NCI-H187 (cell line): ENCODE measurements at regions not wholly inside any gene's neighbourhood (a gene's known extent, or its start where the extent isn't known, plus 50 kb on each side); places are given as distances from the start of the nearest gene placed in this dataset.
"Not testable (repeated sequence)": the region's sequence is repeated elsewhere in the genome, so short reads cannot be mapped to it uniquely, and the experiment has no call there.

Source experiments
- DNase-seq, 2 experiments: peaks; one replicate each; lab custom pipeline; 2025; lab: John Stamatoyannopoulos, UW

GRCh38 chr18:29871246-29871645 lies 1171.3 kb downstream of the DSC3 start:
- DNase-seq, result no peak

DNA sequence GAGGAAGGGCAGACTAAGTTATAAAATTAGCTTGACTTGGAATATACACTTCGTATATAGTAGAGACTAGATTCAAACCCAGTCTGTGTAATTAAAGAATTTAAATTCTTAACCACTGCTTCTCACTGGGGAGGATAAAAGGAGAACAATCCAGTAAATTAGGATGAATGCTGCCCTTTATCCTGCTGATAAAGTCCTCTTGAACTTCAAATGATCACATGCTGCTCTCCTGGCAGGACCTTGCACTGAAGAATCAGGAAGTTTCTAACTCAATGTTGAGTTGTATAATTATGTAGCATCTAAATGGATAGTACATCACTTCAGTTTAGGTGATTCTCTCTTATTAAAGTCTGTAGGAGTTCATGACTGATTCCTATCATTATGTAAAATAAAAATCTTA lies 1179.7 kb downstream of the DSC3 start:
- DNase-seq, result no peak

- no peak for DNase-seq
Observed at GRCh38 chr18:29855637-29856036, 1186.9 kb downstream of the DSC3 start.

- no peak for DNase-seq
Observed at GRCh38 chr18:29853126-29853525, 1189.4 kb downstream of the DSC3 start.

DNA sequence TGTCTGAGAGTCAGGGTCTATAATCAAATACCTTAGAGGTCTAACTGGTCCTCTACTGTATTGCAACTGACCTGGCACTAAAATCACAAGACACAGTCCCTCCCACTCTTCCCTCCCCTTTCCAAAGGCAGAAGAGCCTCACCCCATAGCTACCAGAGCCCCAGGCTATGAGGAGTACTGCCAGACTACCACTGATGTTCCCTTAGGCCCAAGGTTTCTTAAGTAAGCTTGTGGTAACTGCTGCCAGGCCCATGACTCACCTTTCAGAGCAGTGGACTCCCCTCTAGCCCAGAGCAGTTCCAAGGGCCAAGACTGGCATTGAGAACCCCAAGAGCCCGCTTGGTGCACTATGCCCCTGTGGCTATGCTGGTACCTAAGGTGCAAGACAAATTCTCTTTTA lies 1193.4 kb downstream of the DSC3 start:
- no peak for DNase-seq

GRCh38 chr18:29841631-29842030 lies 1200.9 kb downstream of the DSC3 start:
- no peak for DNase-seq

DNA sequence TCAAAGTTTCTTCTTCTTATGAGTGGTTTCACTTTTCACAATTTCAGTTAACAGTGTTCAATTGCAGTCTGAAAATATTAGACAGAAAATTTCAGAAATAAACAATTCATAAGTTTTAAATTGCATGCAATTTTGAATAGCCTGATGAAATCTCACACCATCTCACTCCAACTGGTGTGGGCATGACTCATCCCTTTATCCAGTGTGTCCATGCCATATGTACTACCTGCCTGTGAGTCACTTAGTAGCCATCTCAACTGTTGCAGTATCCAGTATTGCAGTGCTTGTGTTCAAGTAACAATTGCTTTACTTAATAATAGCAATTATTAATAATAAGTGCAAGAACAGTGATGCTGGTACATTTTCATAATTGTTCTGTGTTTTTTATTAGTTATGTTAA lies 1202.5 kb downstream of the DSC3 start:
- no peak for DNase-seq

GRCh38 chr18:29838961-29839360 lies 1203.6 kb downstream of the DSC3 start:
- not testable (repeated sequence) for DNase-seq

DNA sequence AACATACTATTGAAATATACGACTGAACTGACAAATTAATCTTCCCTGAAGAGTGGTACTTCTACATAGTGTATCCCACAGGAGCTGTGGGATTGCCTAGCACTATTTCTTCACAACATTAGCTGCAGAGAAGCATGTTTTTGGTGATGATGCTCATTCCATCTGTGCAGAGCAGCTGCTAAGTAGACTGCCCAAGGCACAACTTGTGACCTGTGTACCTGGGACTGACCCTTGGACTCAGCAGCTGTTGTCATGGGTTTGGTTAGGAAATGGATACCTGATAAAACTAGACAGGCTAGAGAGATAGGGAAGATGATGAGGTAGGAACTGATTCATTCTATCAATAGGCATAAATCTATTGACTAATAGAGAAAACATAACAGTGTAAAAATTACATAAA lies 1204.0 kb downstream of the DSC3 start:
- DNase-seq, result no peak

GRCh38 chr18:29823671-29824070 lies 1218.9 kb downstream of the DSC3 start:
- no peak for DNase-seq

- no peak for DNase-seq
Observed at GRCh38 chr18:29821544-29821943, 1221.0 kb downstream of the DSC3 start.

- DNase-seq, result no peak
Observed at GRCh38 chr18:29811519-29811918, 1231.0 kb downstream of the DSC3 start.

- no peak for DNase-seq
Observed at GRCh38 chr18:29780816-29781215, 1261.7 kb downstream of the DSC3 start.

- DNase-seq, result no peak
Observed at GRCh38 chr18:29779096-29779495, 1263.4 kb downstream of the DSC3 start.

GRCh38 chr18:29753379-29753778 lies 1289.2 kb downstream of the DSC3 start:
- DNase-seq, result no peak

DNA sequence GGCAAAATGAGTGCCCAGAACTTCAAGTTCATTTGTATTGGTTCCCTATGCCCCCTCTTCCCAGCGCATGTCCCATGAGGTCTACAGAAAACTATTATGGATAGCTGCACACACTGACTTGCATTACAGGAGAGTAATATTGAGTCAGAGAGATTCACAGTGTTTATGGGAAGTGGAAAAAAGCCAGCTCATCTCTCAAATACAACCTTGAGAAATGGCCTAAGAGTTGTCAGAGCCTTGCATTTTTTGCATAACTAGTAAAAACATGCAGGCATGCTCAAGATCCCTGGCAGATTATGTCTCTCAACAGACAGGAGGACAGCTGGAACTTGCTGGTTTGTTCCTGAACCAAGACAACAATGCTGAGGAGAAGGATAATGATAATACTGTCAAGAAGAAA lies 1292.8 kb downstream of the DSC3 start:
- DNase-seq, result no peak

DNA sequence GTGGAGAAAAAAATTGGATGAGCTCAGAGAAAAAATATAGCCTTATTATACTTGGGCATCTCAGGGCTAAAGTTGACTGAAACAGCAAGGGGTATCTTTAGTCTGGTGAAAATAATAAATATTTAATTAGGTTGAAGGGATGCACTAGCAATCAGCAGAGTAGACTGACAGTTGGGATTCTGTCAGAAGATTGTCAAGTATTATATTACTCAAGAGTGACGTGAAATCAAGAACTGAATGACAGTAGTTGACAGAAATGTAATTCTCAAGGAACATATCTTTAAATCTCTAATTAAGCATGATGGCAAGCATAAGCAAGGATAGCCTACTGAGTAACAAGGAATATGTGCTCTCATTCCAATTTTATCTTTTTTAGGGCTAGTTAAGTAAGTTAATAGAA lies 1301.1 kb downstream of the DSC3 start:
- no peak for DNase-seq

- no peak for DNase-seq
Observed at GRCh38 chr18:29737620-29738019, 1304.9 kb downstream of the DSC3 start.

DNA sequence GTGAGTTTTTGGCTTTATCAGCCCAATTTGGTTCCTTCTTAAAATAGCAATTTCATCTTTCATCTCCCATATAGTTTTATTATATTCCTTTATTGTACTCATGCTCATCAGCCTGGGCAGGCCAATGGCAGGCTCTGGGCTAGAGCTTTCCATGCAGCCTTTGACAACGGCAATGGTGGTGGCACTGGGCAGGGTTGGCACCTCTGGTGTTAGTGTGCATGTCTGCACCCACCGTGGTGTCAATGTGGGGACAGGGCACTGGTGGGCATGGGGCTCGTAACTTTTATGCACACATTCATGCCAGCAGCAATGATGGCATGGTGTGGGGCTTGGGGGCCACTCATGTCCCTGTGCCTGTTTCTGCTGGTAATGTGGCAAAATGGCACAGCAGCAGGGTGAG lies 1305.4 kb downstream of the DSC3 start:
- DNase-seq, result no peak

DNA sequence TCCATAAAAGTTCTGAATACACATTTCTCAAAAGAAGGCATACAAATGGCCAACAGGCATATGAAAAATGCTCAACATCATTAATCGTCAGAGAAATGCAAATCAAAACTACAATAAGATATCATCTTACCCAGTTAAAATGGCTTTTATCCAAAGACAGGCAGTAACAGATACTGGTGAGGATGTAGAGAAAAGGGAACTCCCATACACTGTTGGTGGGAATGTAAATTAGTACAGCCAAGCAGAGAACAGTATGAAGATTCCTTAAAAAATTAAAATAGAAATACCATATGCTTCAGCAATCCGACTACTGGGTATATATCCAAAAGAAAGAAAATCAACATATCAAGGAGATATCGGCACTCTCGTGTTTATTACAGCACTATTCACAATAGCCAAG lies 1312.5 kb downstream of the DSC3 start:
- no peak for DNase-seq

GRCh38 chr18:29726646-29727045 lies 1315.9 kb downstream of the DSC3 start:
- no peak for DNase-seq

DNA sequence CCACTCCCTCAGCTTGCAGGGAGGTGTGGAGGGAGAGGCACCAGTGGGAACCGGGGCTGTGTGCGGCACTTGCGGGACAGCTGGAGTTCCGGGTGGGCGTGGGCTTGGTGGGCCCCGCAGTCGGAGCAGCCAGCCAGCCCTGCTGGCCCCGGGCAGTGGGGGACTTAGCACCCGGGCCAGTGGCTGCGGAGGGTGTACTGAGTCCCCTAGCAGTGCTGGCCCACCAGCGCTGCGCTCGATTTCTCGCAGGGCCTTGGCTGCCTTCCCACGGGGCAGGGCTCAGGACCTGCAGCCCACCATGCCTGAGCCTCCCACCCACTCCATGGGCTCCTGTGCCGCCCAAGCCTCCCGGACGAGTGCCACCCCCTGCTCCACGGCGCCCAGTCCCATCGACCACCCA lies 1319.1 kb downstream of the DSC3 start:
- DNase-seq, result not testable (repeated sequence)

- DNase-seq, result not testable (repeated sequence)
Observed at GRCh38 chr18:29715960-29716359, 1326.6 kb downstream of the DSC3 start.

DNA sequence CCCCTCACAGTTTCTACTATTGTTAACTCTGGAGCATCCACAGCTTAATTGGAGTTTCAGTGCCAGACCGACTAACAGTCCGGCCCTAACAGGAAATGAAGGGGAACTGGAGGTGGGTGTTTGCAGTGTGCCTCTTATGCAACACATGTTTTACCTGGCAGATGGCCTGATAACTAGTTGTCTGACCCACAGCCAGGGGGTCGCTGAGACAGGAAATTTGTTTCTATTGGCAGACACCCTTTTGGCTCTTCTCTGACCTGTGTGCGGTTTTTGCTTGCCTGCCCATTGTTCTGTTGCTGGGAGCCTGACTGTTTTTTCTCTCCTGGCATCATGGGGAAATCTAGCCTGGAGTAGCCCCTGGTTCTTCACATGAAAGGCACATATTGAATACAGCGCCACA lies 1329.8 kb downstream of the DSC3 start:
- no peak for DNase-seq

DNA sequence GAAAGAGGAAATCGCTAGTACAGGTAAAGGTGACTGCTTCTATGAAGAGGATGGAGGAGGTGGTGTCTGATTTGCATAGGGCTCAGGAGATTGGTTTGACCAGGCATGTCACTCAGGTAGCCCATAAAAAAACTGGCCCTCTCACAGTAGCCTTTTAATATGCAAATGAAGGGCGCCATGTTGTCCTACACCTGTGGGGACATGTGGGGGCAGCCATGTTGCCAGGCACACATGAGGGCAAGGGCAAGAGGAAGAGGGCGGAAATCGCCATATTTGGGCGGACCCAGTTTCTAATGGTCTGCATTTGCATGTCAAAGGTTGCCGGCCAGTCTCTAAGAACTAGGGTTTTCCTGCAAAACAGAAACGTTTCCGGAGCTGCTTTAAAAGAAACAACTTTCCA lies 1330.6 kb downstream of the DSC3 start:
- no peak for DNase-seq
